ENCODE measurements at regions not wholly inside any gene's neighbourhood (a gene's known extent, or its start where the extent isn't known, plus 50 kb on each side); places are given as distances from the start of the nearest gene placed in this dataset.
"Not testable (repeated sequence)": the region's sequence is repeated elsewhere in the genome, so short reads cannot be mapped to it uniquely, and the experiment has no call there.

DNA sequence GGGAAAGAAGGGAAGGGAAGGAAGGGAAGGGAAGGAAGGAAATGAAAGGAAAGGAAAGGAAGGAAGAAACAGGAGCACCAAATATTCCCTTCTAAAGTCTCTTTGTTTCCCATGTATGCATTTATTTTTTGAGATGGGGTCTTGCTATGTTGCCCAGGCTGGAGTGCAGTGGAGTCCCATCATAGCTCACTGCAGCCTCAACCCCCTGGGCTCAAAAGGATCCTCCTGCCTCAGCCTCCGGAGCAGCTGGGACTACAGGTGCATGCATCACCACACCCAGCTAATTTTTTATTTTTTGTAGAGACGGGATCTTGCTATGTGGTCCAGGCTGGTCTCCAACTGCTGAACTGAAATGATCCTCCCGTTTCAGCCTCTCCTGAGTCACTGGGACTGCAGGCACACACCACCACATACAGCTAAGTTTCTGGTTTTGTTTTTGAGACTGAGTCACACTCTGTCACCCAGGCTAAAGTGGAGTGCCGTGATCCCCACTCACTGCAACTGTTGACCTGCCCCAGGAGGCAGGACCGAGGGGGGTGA lies 102.8 kb downstream of the CRLF2 start:
- H3K4me1 Mint-ChIP-seq (ENCODE audit: low read depth, unreplicated experiment): no peaks in the 10 kb centered on the region
- no peak overlapping the region for H3K4me3 Mint-ChIP-seq (ENCODE audit: low read depth, unreplicated experiment)
- no peak for DNase-seq
- intact Hi-C loops (cut with micrococcal nuclease; ENCODE audit: unreplicated experiment): no loop called here
- H3K36me3 Mint-ChIP-seq (ENCODE audit: insufficient read depth, unreplicated experiment): no peaks in the 10 kb centered on the region
- peaks cover 9% of the 10 kb centered on the region for H3K9me3 Mint-ChIP-seq (ENCODE audit: low read depth, unreplicated experiment)
- TF ChIP-seq, protein P1, sequence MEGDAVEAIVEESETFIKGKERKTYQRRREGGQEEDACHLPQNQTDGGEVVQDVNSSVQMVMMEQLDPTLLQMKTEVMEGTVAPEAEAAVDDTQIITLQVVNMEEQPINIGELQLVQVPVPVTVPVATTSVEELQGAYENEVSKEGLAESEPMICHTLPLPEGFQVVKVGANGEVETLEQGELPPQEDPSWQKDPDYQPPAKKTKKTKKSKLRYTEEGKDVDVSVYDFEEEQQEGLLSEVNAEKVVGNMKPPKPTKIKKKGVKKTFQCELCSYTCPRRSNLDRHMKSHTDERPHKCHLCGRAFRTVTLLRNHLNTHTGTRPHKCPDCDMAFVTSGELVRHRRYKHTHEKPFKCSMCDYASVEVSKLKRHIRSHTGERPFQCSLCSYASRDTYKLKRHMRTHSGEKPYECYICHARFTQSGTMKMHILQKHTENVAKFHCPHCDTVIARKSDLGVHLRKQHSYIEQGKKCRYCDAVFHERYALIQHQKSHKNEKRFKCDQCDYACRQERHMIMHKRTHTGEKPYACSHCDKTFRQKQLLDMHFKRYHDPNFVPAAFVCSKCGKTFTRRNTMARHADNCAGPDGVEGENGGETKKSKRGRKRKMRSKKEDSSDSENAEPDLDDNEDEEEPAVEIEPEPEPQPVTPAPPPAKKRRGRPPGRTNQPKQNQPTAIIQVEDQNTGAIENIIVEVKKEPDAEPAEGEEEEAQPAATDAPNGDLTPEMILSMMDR (IDR thresholded peaks at IDR 0.05; ENCODE audit: unreplicated experiment): no peak
- no peak overlapping the region for H3K27ac Mint-ChIP-seq (ENCODE audit: unreplicated experiment)
- CTCF ChIA-PET: no interaction called here
- no TSS peak for BruUV-seq (replicated peaks)
- H3K27me3 Mint-ChIP-seq (ENCODE audit: unreplicated experiment): peaks cover 9% of the 10 kb centered on the region

DNA sequence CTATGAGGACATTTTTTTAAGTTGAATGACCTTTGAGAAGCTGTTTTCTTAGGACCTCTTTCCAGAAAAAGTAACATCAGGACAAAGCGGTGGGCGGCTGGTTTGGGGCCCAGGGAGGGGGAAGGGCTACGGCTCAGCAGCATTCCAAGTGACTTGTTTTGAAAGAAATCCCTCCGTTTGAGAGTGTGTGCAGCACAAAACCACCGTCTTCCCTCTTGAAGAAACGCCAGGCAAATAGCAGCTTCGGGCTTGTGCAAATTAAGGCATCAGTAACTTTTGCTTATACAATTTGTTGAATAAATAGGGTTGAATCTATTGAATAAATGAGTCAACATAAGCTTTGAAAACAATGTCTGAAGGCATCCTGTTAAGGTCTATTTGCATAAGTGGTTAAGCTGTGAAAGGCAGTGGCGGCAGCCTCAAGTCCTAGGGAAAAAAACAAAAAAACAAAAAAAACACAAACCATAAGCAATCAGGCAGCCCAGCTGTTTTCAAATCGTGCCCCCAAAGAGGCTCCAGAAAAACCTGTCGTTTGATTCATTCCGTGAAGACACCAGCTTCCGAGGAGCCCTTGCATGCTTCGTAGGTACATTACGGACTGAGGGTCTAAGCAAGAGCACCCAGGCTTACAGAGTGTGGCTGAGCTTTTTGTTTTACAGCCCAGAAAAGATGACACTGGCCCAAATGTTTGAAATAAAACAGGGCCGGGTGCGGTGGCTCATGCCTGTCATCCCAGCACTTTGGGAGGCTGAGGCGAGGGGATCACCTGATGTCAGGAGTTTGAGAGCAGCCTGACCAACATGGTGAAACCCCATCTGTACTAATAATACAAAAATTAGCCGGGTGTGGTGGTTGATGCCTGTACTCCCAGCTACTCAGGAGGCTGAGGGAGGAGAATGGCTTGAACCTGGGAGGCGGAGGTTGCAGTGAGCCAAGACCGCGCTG lies 103.7 kb downstream of the CRLF2 start:
- Mint-ChIP-seq H3K4me3 (ENCODE audit: low read depth, unreplicated experiment) (no peak overlapping the region), H3K4me1 (ENCODE audit: low read depth, unreplicated experiment) (no peaks in the 10 kb centered on the region), H3K27ac (ENCODE audit: unreplicated experiment) (no peak overlapping the region), H3K36me3 (ENCODE audit: insufficient read depth, unreplicated experiment) (no peaks in the 10 kb centered on the region), H3K9me3 (ENCODE audit: low read depth, unreplicated experiment) (peaks cover 9% of the 10 kb centered on the region), H3K27me3 (ENCODE audit: unreplicated experiment) (peaks cover 9% of the 10 kb centered on the region)
- no peak for DNase-seq
- CTCF ChIA-PET: no interaction called here
- TF ChIP-seq, protein P1 (IDR thresholded peaks at IDR 0.05; ENCODE audit: unreplicated experiment): no peak
- intact Hi-C loops (cut with micrococcal nuclease; ENCODE audit: unreplicated experiment): no loop called here
- BruUV-seq (replicated peaks): no TSS peak

DNA sequence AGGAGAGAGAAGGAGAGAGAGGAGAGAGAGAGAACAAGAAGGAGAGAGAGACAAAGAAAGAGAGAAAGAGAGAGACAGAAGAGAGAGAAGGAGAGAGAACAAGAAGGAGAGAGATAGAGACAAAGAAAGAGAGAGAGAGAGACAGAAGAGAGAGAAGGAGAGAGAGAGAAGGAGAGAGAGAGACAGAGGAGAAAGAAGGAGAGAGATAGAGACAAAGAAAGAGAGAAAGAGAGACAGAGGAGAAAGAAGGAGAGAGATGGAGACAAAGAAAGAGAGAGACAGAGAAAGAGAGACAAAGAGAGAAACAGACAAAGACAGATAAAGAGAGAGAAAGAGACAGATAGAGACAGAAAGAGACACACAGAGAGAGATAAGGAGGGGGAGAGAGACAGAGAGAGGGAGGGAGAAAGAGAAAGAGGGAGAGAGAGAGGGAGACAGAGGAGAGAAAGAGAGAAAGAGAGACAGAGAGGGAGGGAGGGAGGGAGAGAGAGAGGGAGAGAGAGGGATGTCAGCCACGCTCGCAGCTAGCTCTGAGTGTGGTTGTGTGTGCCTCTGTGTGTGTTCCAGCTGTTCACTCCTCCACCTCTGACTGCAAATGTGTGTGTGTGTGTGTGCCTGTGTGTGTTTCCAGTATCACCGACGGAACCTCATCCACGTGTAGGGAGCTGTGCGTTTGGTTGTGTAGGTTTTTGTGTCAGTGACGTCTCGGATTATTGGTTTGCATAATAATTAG lies 105.8 kb downstream of the CRLF2 start:
- peaks cover 9% of the 10 kb centered on the region for H3K9me3 Mint-ChIP-seq (ENCODE audit: low read depth, unreplicated experiment)
- H3K27me3 Mint-ChIP-seq (ENCODE audit: unreplicated experiment): peaks cover 9% of the 10 kb centered on the region
- no peaks in the 10 kb centered on the region for H3K36me3 Mint-ChIP-seq (ENCODE audit: insufficient read depth, unreplicated experiment)
- TF ChIP-seq, protein P1 (IDR thresholded peaks at IDR 0.05; ENCODE audit: unreplicated experiment): no peak
- no TSS peak for BruUV-seq (replicated peaks)
- no peaks in the 10 kb centered on the region for H3K4me1 Mint-ChIP-seq (ENCODE audit: low read depth, unreplicated experiment)
- no peak for DNase-seq
- no peak overlapping the region for H3K27ac Mint-ChIP-seq (ENCODE audit: unreplicated experiment)
- no peak overlapping the region for H3K4me3 Mint-ChIP-seq (ENCODE audit: low read depth, unreplicated experiment)
- CTCF ChIA-PET: no interaction called here
- intact Hi-C loops (cut with micrococcal nuclease; ENCODE audit: unreplicated experiment): no loop called here

DNA sequence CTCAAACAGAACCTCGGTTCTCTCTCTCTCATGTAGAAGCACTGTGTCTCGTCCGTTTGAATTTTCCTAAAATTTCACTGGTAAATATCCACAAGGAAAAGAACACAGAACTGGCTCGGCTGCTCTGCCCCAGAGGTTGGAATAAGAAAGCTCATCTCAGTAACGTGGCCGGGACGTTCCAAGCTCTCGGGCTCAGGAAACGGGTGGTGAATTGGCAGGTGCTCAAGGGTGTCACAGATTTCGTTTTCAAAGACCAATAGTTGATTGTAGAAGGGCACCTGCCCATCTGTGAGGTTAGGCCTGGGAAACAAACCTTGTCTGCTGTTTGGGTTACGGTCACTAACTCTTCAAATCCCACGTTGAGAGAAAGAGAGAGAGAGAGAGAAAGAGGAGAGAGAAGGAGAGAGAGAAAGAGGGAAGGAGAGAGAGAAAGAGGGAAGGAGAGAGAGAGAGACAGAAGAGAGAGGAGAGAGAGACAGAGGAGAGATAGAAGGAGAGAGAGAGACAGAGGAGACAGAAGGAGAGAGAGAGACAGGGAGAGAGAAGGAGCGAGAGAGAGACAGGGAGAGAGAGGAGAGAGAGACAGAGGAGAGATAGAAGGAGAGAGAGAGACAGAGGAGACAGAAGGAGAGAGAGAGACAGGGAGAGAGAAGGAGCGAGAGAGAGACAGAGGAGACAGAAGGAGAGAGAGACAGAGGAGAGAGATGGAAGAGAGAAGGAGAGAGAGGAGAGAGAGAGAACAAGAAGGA lies 106.6 kb downstream of the CRLF2 start:
- DNase-seq: no peak
- no TSS peak for BruUV-seq (replicated peaks)
- Mint-ChIP-seq H3K4me3 (ENCODE audit: low read depth, unreplicated experiment) (no peak overlapping the region), H3K9me3 (ENCODE audit: low read depth, unreplicated experiment) (peaks cover 8% of the 10 kb centered on the region), H3K27me3 (ENCODE audit: unreplicated experiment) (peaks cover 9% of the 10 kb centered on the region), H3K4me1 (ENCODE audit: low read depth, unreplicated experiment) (no peaks in the 10 kb centered on the region), H3K36me3 (ENCODE audit: insufficient read depth, unreplicated experiment) (no peaks in the 10 kb centered on the region), H3K27ac (ENCODE audit: unreplicated experiment) (no peak overlapping the region)
- intact Hi-C loops (cut with micrococcal nuclease; ENCODE audit: unreplicated experiment): no loop called here
- TF ChIP-seq, protein P1 (IDR thresholded peaks at IDR 0.05; ENCODE audit: unreplicated experiment): no peak
- CTCF ChIA-PET: no interaction called here

DNA sequence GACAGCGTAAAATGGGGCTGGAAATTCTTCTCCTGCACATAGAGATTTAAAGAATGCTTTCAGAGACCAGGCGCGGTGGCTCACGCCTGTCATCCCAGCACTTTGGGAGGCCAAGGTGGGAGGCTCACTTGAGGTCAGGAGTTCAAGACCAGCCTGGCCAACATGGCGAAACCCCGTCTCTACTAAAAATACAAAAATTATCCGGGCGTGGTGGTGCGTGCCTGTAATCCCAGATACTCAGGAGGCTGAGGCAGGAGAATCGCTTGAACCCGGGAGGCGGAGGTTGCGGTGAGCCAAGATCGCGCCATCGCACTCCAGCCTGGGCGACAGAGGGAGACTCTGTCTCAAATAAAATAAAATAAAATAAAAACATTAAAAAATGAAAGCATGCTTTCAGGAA lies 107.4 kb downstream of the CRLF2 start:
- CTCF ChIA-PET; H3K4me1 Mint-ChIP-seq (ENCODE audit: low read depth, unreplicated experiment); H3K4me3 Mint-ChIP-seq (ENCODE audit: low read depth, unreplicated experiment); H3K27ac Mint-ChIP-seq (ENCODE audit: unreplicated experiment); DNase-seq; H3K9me3 Mint-ChIP-seq (ENCODE audit: low read depth, unreplicated experiment); H3K27me3 Mint-ChIP-seq (ENCODE audit: unreplicated experiment); H3K36me3 Mint-ChIP-seq (ENCODE audit: insufficient read depth, unreplicated experiment); BruUV-seq (replicated peaks); intact Hi-C loops (cut with micrococcal nuclease; ENCODE audit: unreplicated experiment): not testable (repeated sequence)
